ENCODE measurements at regions not wholly inside any gene's neighbourhood (a gene's known extent, or its start where the extent isn't known, plus 50 kb on each side); places are given as distances from the start of the nearest gene placed in this dataset.

GRCh38 chr12:125586441-125586840 is 521.2 kb downstream of the AACS start:
- Histone ChIP-seq H2AFZ (ENCODE audit: low read length) (no peak overlapping the region), H3K4me1 (ENCODE audit: insufficient read depth, low read length) (no peaks in the 10 kb centered on the region), H3K4me3 (ENCODE audit: low read length) (no peak overlapping the region), H3K9me2 (replicated peaks; ENCODE audit: low read length) (no peaks in the 10 kb centered on the region), H4K20me1 (ENCODE audit: low read length) (no peaks in the 10 kb centered on the region), H3K9me3 (ENCODE audit: low read length) (no peaks in the 10 kb centered on the region), H3K9ac (ENCODE audit: low read length) (no peak overlapping the region), H3K36me3 (ENCODE audit: low read depth, low read length) (no peaks in the 10 kb centered on the region), H3K79me2 (ENCODE audit: low read length) (no peaks in the 10 kb centered on the region), H3K4me2 (ENCODE audit: low read length) (no peak overlapping the region), H3K27me3 (ENCODE audit: low read length) (peaks cover 18% of the 10 kb centered on the region), H3F3A (ENCODE audit: low read length, unreplicated experiment) (no peaks in the 10 kb centered on the region), H3K27ac (ENCODE audit: low read length) (no peak overlapping the region)
- ATAC-seq (no peak), DNase-seq (no peak)
- BruUV-seq (replicated peaks), result no TSS peak
- no peak for TF ChIP-seq CTCF (conservative IDR thresholded peaks at IDR 0.05; ENCODE audit: low read depth, low read length)
- no peak for TF ChIP-seq EZH2 (IDR thresholded peaks at IDR 0.05; ENCODE audit: low read length, unreplicated experiment)
- TF ChIP-seq EZH2phosphoT487 (IDR thresholded peaks at IDR 0.05; ENCODE audit: borderline replicate concordance, low read length), result no peak
- intact Hi-C loops (cut with micrococcal nuclease), result no loop called here
- ChIA-PET CTCF (no interaction called here), POLR2A (ENCODE audit: unreplicated experiment) (no interaction called here)

GRCh38 chr12:125593269-125593668 is 528.0 kb downstream of the AACS start:
- no peak for TF ChIP-seq EZH2phosphoT487 (IDR thresholded peaks at IDR 0.05; ENCODE audit: borderline replicate concordance, low read length)
- TF ChIP-seq CTCF (conservative IDR thresholded peaks at IDR 0.05; ENCODE audit: low read depth, low read length), result no peak
- no peak for TF ChIP-seq EZH2 (IDR thresholded peaks at IDR 0.05; ENCODE audit: low read length, unreplicated experiment)
- H3K27ac ChIP-seq (ENCODE audit: low read length), result no peak overlapping the region
- H3K9ac ChIP-seq (ENCODE audit: low read length), result no peak overlapping the region
- intact Hi-C loops (cut with micrococcal nuclease), result no loop called here
- no peaks in the 10 kb centered on the region for H3K4me1 ChIP-seq (ENCODE audit: insufficient read depth, low read length)
- no peak overlapping the region for H2AFZ ChIP-seq (ENCODE audit: low read length)
- H3F3A ChIP-seq (ENCODE audit: low read length, unreplicated experiment), result no peaks in the 10 kb centered on the region
- H3K36me3 ChIP-seq (ENCODE audit: low read depth, low read length), result no peaks in the 10 kb centered on the region
- no peak overlapping the region for H3K4me2 ChIP-seq (ENCODE audit: low read length)
- H3K27me3 ChIP-seq (ENCODE audit: low read length), result no peaks in the 10 kb centered on the region
- no peaks in the 10 kb centered on the region for H3K9me3 ChIP-seq (ENCODE audit: low read length)
- H3K4me3 ChIP-seq (ENCODE audit: low read length), result no peak overlapping the region
- no peaks in the 10 kb centered on the region for H4K20me1 ChIP-seq (ENCODE audit: low read length)
- H3K9me2 ChIP-seq (replicated peaks; ENCODE audit: low read length), result no peaks in the 10 kb centered on the region
- ChIA-PET POLR2A (ENCODE audit: unreplicated experiment) (no interaction called here), CTCF (no interaction called here)
- ATAC-seq (no peak), DNase-seq (no peak)
- no peaks in the 10 kb centered on the region for H3K79me2 ChIP-seq (ENCODE audit: low read length)
- no TSS peak for BruUV-seq (replicated peaks)

GRCh38 chr12:125604976-125605375 is 539.7 kb downstream of the AACS start:
- CTCF ChIA-PET, result no interaction called here
- H3K9me2 ChIP-seq (replicated peaks; ENCODE audit: low read length), result no peaks in the 10 kb centered on the region
- no peaks in the 10 kb centered on the region for H4K20me1 ChIP-seq (ENCODE audit: low read length)
- no peak for ATAC-seq
- no peaks in the 10 kb centered on the region for H3K27me3 ChIP-seq (ENCODE audit: low read length)
- H3K9me3 ChIP-seq (ENCODE audit: low read length), result no peaks in the 10 kb centered on the region
- no peak overlapping the region for H3K4me2 ChIP-seq (ENCODE audit: low read length)
- H3K27ac ChIP-seq (ENCODE audit: low read length), result no peak overlapping the region
- H3K9ac ChIP-seq (ENCODE audit: low read length), result no peak overlapping the region
- DNase-seq, result no peak
- intact Hi-C loops (cut with micrococcal nuclease), result no loop called here
- no peaks in the 10 kb centered on the region for H3F3A ChIP-seq (ENCODE audit: low read length, unreplicated experiment)
- no peak overlapping the region for H3K4me3 ChIP-seq (ENCODE audit: low read length)
- no TSS peak for BruUV-seq (replicated peaks)
- TF ChIP-seq CTCF (conservative IDR thresholded peaks at IDR 0.05; ENCODE audit: low read depth, low read length) (no peak), EZH2phosphoT487 (IDR thresholded peaks at IDR 0.05; ENCODE audit: borderline replicate concordance, low read length) (no peak), EZH2 (IDR thresholded peaks at IDR 0.05; ENCODE audit: low read length, unreplicated experiment) (no peak)
- H2AFZ ChIP-seq (ENCODE audit: low read length), result no peak overlapping the region
- no peaks in the 10 kb centered on the region for H3K79me2 ChIP-seq (ENCODE audit: low read length)
- H3K36me3 ChIP-seq (ENCODE audit: low read depth, low read length), result no peaks in the 10 kb centered on the region
- H3K4me1 ChIP-seq (ENCODE audit: insufficient read depth, low read length), result no peaks in the 10 kb centered on the region
- POLR2A ChIA-PET (ENCODE audit: unreplicated experiment), result no interaction called here

Measured in PC-3 (cell line).